HFFc6 (cell line): ENCODE measurements at regions not wholly inside any gene's neighbourhood (a gene's known extent, or its start where the extent isn't known, plus 50 kb on each side); places are given as distances from the start of the nearest gene placed in this dataset.

Experiments
- DNase-seq: peaks from one replicate; pipeline ENCODE4 v3.0.0-alpha.2; 2018
- H3K27ac Mint-ChIP-seq: 2 replicates; pipeline ENCODE4 v1.8.0; 2020; ENCODE audit warnings: mild to moderate bottlenecking, mixed read lengths
- H3K27me3 Mint-ChIP-seq: 2 replicates; pipeline ENCODE4 v1.8.0; 2021; ENCODE audit warnings: mild to moderate bottlenecking, moderate library complexity, mixed read lengths; ENCODE audit not compliant: insufficient read depth
- H3K36me3 Mint-ChIP-seq: 2 replicates; pipeline ENCODE4 v1.8.0; 2021; ENCODE audit warnings: low read depth, mixed read lengths
- H3K4me1 Mint-ChIP-seq: 2 replicates; pipeline ENCODE4 v1.8.0; 2020; ENCODE audit warnings: low read depth, mixed read lengths
- H3K4me3 Mint-ChIP-seq: 2 replicates; pipeline ENCODE4 v1.8.0; 2020; ENCODE audit warnings: mild to moderate bottlenecking, moderate library complexity, mixed read lengths
- H3K9me3 Mint-ChIP-seq: 2 replicates; pipeline ENCODE4 v1.8.0; 2020; ENCODE audit warnings: mild to moderate bottlenecking, mixed read lengths
- CTCF ChIP-seq: fragments of 200-600 bp; sonication (generic); IDR thresholded peaks from 2 replicates; pipeline ENCODE4 v1.5.0; 2021; ENCODE audit warnings: antibody characterized with exemption, mild to moderate bottlenecking

- DNase-seq = no peak
- no peaks in the 10 kb centered on the region for H3K4me1 Mint-ChIP-seq
- peaks cover 3% of the 10 kb centered on the region; the same call in 1 of the 2 replicates for H3K27me3 Mint-ChIP-seq
- peaks cover 5% of the 10 kb centered on the region; the same call in 1 of the 2 replicates for H3K36me3 Mint-ChIP-seq
- no peak overlapping the region for H3K4me3 Mint-ChIP-seq
- peaks cover 55% of the 10 kb centered on the region for H3K9me3 Mint-ChIP-seq
- H3K27ac Mint-ChIP-seq = no peak overlapping the region
- no peak for TF ChIP-seq CTCF
Observed at GRCh38 chr21:31484219-31484618, 140.2 kb upstream of the TIAM1 start.

GRCh38 chr21:31483146-31483545, 139.1 kb upstream of the TIAM1 start:
- no peak for TF ChIP-seq CTCF
- no peak for DNase-seq
- Mint-ChIP-seq H3K36me3 (peaks cover 5% of the 10 kb centered on the region; the same call in 1 of the 2 replicates), H3K27me3 (no peaks in the 10 kb centered on the region), H3K4me3 (no peak overlapping the region), H3K4me1 (no peaks in the 10 kb centered on the region), H3K27ac (no peak overlapping the region), H3K9me3 (peaks cover 51% of the 10 kb centered on the region)

GRCh38 chr21:31482460-31482859, 138.4 kb upstream of the TIAM1 start:
- peaks cover 52% of the 10 kb centered on the region for H3K9me3 Mint-ChIP-seq

GRCh38 chr21:31480228-31480627, 136.2 kb upstream of the TIAM1 start:
- Mint-ChIP-seq H3K36me3 (peaks cover 5% of the 10 kb centered on the region; the same call in 1 of the 2 replicates), H3K4me3 (no peak overlapping the region), H3K9me3 (peaks cover 52% of the 10 kb centered on the region), H3K27ac (no peak overlapping the region), H3K27me3 (no peaks in the 10 kb centered on the region), H3K4me1 (no peaks in the 10 kb centered on the region)
- TF ChIP-seq CTCF = no peak
- DNase-seq = no peak

More at GRCh38 chr21:31482460-31482859, 138.4 kb upstream of the TIAM1 start:
- Mint-ChIP-seq H3K27me3 (no peaks in the 10 kb centered on the region), H3K27ac (no peak overlapping the region), H3K4me1 (no peaks in the 10 kb centered on the region), H3K4me3 (no peak overlapping the region), H3K36me3 (peaks cover 5% of the 10 kb centered on the region; the same call in 1 of the 2 replicates)
- TF ChIP-seq CTCF = no peak
- DNase-seq = no peak

GRCh38 chr21:31479714-31480113, 135.7 kb upstream of the TIAM1 start:
- peaks cover under 1% of the 10 kb centered on the region; the same call in 1 of the 2 replicates for H3K36me3 Mint-ChIP-seq

More at GRCh38 chr21:31479714-31480113, 135.7 kb upstream of the TIAM1 start:
- no peak for TF ChIP-seq CTCF
- Mint-ChIP-seq H3K27ac (no peak overlapping the region), H3K4me3 (no peak overlapping the region), H3K9me3 (peaks cover 46% of the 10 kb centered on the region), H3K4me1 (no peaks in the 10 kb centered on the region), H3K27me3 (no peaks in the 10 kb centered on the region)
- no peak for DNase-seq
